BLaER1 (cell line): ENCODE measurements at regions not wholly inside any gene's neighbourhood (a gene's known extent, or its start where the extent isn't known, plus 50 kb on each side); places are given as distances from the start of the nearest gene placed in this dataset.

ENCODE experiments used
- H3K27ac ChIP-seq: shearing (Covaris generic); formaldehyde crosslinking; 2 replicates; pipeline ENCODE4 v1.8.1; 2022
- H3K27me3 ChIP-seq: shearing (Covaris generic); formaldehyde crosslinking; 2 replicates; pipeline ENCODE4 v1.8.1; 2022
- H3K36me3 ChIP-seq: shearing (Covaris generic); formaldehyde crosslinking; 2 replicates; pipeline ENCODE4 v1.8.1; 2022
- H3K4me1 ChIP-seq: shearing (Covaris generic); formaldehyde crosslinking; 2 replicates; pipeline ENCODE4 v1.8.1; 2022
- H3K4me2 ChIP-seq: shearing (Covaris generic); formaldehyde crosslinking; 2 replicates; pipeline ENCODE4 v1.8.1; 2022
- H3K4me3 ChIP-seq: shearing (Covaris generic); formaldehyde crosslinking; 2 replicates; pipeline ENCODE4 v1.8.1; 2022
- H3K9ac ChIP-seq: shearing (Covaris generic); formaldehyde crosslinking; 2 replicates; pipeline ENCODE4 v1.8.1; 2022
- H3K9me3 ChIP-seq: shearing (Covaris generic); formaldehyde crosslinking; 2 replicates; pipeline ENCODE4 v1.8.1; 2022
- H4K20me1 ChIP-seq: shearing (Covaris generic); formaldehyde crosslinking; 2 replicates; pipeline ENCODE4 v1.8.1; 2022
- Cebpa-rat ChIP-seq: shearing (Covaris generic); IDR thresholded peaks from 2 replicates; pipeline ENCODE4 v1.8.1; 2022

DNA sequence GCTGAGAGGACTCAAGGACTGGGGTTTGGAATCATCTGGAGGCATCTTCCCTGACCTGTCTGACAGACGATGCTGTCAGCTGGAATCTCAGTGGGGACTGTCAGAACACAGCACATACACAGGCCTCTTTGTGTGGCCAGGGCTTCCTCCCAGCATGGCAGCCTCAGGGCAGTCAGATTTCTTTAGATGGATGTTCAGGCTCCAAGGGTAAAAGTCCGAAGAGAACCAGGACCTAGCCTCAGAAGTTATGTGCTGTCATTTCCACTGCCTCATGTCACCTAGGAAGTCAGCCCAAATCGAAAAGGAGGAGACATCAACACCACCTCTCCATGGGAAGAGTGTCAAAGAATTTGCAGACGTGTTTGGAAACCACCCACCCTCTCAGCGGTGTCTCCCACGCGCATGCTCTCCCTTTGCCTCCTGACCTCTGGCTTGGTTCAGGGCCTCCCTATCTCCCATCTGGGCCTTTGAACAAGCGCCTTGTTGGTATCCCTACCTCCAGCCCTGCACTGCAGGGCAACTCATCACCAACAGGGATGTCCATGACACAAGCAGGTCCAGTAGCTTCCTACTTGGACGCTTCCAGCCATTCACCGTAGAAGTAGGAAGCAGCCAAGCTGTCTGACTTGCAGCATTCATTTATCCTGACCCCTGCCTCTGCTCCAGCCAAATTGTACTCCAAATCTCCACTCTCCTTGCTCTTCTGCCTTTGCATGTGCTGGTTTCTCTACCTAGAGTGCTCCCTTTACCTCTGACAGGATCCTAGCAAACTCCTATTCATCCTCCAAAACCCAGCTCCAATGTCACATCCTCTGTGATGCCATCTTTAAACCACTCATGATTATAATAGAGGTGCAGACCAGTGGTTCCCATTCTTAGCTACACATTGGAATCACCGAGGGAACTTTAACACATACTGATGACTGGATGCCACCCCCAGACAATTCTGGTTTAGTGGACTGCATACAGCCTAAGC lies 121.6 kb downstream of the OAT start:
- Histone ChIP-seq H3K4me2 (no peak overlapping the region), H3K4me3 (no peak overlapping the region), H4K20me1 (no peaks in the 10 kb centered on the region), H3K4me1 (0 out of 2 replicates have a peak, but pooled peaks cover 16% of the 10 kb centered on the region), H3K36me3 (no peaks in the 10 kb centered on the region), H3K27me3 (no peaks in the 10 kb centered on the region), H3K9me3 (peaks cover 37% of the 10 kb centered on the region), H3K9ac (no peak overlapping the region), H3K27ac (no peak overlapping the region)
- TF ChIP-seq Cebpa-rat: no peak

DNA sequence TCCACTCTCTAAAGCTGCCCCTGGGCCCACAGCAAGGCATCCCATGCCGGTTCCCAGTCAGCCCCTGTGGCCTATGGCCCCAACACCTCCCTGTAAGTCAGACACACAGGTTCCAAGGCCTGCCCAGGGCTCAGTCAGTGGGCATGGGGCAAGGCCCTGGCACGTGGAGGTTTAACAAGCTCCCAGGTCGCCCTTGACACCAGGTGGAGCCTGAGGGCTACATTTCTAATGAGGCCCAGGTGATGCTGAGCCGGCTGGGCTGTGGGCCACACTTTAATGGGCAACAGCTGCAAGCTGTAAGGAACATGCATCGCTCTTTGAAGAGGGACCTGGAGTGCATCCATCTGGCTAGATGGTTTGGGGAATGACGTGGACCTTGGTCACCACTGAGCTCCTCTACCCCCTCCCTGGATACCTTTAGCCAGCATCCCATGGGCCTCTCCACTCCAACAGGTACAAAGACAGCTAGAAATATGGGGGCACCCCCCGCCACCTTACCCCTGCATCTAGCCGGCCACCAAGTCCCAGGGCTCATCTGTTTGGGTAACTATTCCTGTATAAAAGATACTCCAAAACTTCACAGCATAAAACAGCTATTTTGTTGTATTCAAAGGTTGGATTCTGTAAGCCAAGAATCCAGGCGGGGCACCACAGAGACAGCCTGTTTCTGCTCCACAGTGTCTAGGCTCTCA lies 122.5 kb downstream of the OAT start:
- Histone ChIP-seq H3K4me1 (peaks cover 23% of the 10 kb centered on the region), H3K9me3 (peaks cover 28% of the 10 kb centered on the region), H3K36me3 (no peaks in the 10 kb centered on the region), H3K9ac (no peak overlapping the region), H3K27ac (0 out of 2 replicates have a peak overlapping the region, but pooled peaks have one; percentile 26), H3K4me3 (no peak overlapping the region), H3K4me2 (no peak overlapping the region), H4K20me1 (no peaks in the 10 kb centered on the region), H3K27me3 (no peaks in the 10 kb centered on the region)
- no peak for TF ChIP-seq Cebpa-rat

DNA sequence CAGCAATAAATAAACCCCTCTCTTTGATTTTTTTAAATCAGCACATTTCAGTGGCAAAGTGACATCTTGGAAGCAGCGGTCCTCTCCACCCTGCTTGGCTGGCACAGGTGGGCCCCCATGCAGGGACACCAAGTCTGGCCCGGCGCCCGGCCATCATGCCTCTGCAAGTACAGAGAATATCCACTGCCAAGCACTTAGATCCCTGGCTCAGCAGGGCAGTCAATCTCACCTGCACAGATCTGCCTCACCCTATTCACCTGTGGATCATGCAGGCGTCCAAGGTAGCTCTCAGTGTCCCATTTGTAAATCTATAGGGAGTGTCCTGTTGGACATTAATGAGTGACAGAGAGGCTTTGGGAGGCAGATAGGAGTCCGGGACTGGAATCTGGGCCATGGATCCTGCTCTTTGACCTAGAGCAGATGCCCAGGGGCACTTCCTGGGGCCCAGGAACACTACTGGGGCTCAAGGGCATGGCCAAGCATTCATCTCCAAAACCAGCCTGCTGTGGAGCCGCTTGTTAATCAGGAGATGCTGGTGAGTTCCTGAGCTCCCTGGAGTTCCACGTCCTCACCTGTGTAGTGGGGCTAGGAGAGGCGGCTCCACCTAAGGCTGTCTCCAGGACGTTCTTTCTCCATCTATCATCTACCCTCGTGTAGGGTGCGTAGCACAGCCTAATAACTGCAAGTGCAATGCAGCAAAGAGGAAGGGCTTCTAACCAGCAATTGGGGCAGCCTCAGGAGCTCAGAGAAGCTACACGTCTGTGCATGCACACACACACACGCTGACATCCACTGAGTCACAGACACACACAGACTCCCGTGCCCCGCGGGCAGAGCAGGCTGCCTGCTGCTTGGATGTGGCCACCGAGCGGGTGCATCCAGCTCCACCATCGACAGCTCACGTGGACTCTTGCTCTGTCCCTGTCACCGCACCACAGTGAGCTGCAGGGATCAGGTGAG lies 123.6 kb downstream of the OAT start:
- no peak for TF ChIP-seq Cebpa-rat
- H4K20me1 ChIP-seq: no peaks in the 10 kb centered on the region
- H3K4me1 ChIP-seq: peaks cover 35% of the 10 kb centered on the region
- peaks cover 16% of the 10 kb centered on the region for H3K9me3 ChIP-seq
- H3K4me2 ChIP-seq: no peak overlapping the region
- H3K27me3 ChIP-seq: no peaks in the 10 kb centered on the region
- no peak overlapping the region for H3K9ac ChIP-seq
- 0 out of 2 replicates have a peak overlapping the region, but pooled peaks have one; percentile 26 for H3K27ac ChIP-seq
- no peak overlapping the region for H3K4me3 ChIP-seq
- H3K36me3 ChIP-seq: no peaks in the 10 kb centered on the region

DNA sequence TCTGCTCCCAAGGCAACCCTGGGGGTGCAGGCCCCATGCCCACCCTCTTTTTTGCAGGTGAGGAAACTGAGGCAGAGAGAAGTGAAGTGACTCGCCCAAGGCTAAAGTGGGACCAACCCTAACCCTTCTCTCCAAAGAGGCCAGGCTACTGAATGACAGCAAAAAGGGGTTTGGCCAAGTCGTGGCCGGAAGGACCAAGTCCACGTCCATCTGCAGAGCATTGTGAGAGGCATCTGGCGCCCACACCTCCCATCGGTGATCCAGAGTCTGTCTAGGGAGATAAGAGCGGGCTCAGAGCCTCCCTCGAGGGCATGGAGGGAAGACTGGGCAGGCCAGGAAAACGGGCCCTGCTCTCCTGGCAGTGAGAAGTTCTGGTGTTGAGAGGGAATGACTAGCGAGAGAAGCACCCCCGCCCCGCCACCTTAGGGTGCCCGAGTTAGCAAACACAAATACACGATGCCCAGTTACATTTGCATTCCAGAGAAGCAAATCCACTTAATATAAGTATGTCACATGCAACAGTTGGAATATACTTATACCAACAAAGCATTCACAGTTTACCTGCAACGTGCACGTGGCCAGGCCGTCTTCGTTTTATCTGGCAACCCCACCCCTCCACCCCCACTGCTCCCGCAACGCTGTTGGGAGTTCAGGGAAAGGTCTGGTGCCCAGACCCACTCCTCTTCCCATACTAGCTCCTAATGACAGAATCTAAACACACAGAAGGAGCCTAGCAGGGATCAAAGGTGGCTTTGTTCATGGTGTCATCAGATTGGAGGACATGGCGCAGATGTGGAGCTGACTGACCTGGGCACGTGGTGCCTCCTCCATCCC lies 124.9 kb downstream of the OAT start:
- Histone ChIP-seq H3K9ac (no peak overlapping the region), H3K27me3 (no peaks in the 10 kb centered on the region), H3K9me3 (peaks cover 4% of the 10 kb centered on the region; the same call in 1 of the 2 replicates), H3K4me3 (no peak overlapping the region), H3K4me2 (no peak overlapping the region), H4K20me1 (no peaks in the 10 kb centered on the region), H3K4me1 (peaks cover 48% of the 10 kb centered on the region), H3K27ac (no peak overlapping the region), H3K36me3 (no peaks in the 10 kb centered on the region)
- TF ChIP-seq Cebpa-rat: no peak

GRCh38 chr10:124292911-124293615 lies 125.7 kb downstream of the OAT start:
- Histone ChIP-seq H3K4me2 (no peak overlapping the region), H3K9me3 (no peaks in the 10 kb centered on the region), H3K36me3 (no peaks in the 10 kb centered on the region), H3K4me3 (no peak overlapping the region), H3K4me1 (peaks cover 53% of the 10 kb centered on the region), H3K27me3 (no peaks in the 10 kb centered on the region), H4K20me1 (no peaks in the 10 kb centered on the region), H3K9ac (no peak overlapping the region), H3K27ac (no peak overlapping the region)
- no peak for TF ChIP-seq Cebpa-rat

DNA sequence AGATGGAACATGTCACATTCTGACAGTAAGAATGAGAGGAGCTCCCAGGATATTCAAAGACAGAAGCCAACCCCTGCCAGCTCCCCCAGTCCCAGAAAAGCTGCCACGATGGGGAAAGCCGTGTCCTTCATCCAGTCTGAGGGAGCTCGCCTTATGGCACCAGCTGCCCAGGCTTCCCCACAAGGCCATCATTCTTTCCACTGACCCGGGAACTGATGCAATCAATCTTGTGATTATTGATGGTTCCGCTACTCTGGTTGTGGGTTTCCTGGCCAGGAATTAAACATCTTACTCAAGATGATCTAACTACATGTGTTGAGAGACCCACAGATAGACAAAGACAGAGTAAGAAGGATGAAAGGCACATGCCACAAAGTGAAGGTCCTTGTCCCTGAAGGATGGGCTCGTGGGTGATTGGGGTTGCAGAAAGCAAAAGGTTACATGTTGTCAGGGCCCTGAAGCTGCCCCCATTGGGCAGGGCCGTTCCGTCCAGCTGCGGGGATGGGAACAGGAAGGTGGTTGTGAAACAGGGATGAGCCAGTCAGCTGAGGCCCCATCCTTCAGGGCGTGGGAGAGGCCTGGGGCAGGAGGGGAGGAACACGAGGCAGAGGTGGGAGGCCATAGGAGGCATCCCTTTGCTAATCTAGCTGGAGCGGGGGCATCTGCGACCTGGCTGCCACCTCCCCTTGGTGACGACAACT lies 127.6 kb downstream of the OAT start:
- H3K4me3 ChIP-seq: no peak overlapping the region
- no peak overlapping the region for H3K9ac ChIP-seq
- no peaks in the 10 kb centered on the region for H3K27me3 ChIP-seq
- H3K4me1 ChIP-seq: peaks cover 68% of the 10 kb centered on the region
- H3K4me2 ChIP-seq: peak overlapping the region; percentile 70
- TF ChIP-seq Cebpa-rat: no peak
- H3K27ac ChIP-seq: peak overlapping the region; percentile 76
- H3K9me3 ChIP-seq: no peaks in the 10 kb centered on the region
- H4K20me1 ChIP-seq: no peaks in the 10 kb centered on the region
- no peaks in the 10 kb centered on the region for H3K36me3 ChIP-seq

DNA sequence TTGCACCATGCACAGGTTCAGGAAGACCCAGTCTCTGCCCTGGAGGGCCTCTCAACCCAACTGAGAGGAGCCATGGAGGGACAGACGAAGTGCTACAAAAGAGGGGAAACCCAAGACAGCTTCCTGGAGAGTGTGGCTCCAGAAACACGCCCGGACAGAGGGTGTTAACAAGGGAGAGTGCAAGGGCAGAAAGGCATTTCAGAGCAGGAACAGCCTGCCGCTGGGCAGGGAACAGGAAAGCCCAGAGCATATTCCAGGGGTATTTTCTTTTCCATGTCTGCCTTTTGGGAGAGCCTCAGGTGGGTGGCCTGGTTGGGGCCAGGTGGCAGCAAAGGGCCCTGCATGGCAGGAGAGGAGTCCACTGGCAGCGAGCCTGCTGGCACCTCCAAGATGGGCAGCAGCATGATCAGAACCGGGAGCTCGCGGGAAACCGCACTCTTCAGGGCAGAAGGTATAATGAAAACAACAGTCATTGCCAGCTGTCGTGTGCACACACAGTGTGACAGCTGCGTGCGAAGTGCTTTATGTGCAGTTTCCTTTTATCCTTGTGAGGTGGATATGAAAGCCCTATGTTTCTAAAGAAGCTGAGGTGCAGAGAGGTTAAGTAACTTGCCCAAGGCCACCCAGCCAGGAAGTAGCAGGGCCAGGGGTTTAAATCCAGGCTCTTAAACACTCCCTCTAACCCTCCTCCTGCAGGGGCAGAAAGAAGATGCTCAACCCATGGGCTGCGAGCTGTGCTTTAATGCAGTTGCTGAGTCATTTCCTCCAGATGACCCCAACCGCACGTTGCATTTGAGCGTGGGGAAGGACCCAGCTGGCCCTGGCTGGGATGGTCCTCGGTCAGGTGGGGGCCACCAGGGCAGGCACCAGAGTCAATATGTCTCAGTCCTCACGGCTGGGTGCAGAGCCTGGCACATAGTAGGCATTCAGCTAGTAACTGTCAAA lies 128.6 kb downstream of the OAT start:
- peak overlapping the region; percentile 70 for H3K4me2 ChIP-seq
- H3K4me1 ChIP-seq: peaks cover 78% of the 10 kb centered on the region
- H4K20me1 ChIP-seq: no peaks in the 10 kb centered on the region
- H3K9me3 ChIP-seq: no peaks in the 10 kb centered on the region
- H3K9ac ChIP-seq: peak overlapping the region; percentile 13; the same call in 1 of the 2 replicates
- peak overlapping the region; percentile 76 for H3K27ac ChIP-seq
- H3K36me3 ChIP-seq: no peaks in the 10 kb centered on the region
- TF ChIP-seq Cebpa-rat: no peak
- H3K4me3 ChIP-seq: no peak overlapping the region
- no peaks in the 10 kb centered on the region for H3K27me3 ChIP-seq
